ENCODE measurements at regions not wholly inside any gene's neighbourhood (a gene's known extent, or its start where the extent isn't known, plus 50 kb on each side); places are given as distances from the start of the nearest gene placed in this dataset.
"Not testable (repeated sequence)": the region's sequence is repeated elsewhere in the genome, so short reads cannot be mapped to it uniquely, and the experiment has no call there.

DNA sequence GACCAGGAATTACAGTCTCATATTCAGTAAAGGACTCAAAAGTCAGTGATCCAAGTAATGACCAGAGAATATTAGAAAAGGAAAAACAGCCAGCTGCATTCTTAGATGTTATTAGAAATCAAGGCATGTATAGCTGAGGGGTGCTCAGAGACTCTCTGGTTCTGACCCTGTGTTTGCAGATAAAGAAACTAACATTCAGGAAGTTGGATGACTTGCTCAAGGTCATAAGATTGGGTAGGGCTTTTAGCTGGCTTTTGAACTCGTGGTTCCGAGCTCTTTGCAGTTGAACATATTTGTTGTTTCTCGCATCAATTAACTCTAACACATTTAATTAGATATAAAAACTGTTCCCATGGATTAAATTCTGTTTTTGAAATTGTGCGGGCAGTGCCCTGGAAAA lies 62.5 kb upstream of the ENPP6 start:
- DNase-seq, result no peak

DNA sequence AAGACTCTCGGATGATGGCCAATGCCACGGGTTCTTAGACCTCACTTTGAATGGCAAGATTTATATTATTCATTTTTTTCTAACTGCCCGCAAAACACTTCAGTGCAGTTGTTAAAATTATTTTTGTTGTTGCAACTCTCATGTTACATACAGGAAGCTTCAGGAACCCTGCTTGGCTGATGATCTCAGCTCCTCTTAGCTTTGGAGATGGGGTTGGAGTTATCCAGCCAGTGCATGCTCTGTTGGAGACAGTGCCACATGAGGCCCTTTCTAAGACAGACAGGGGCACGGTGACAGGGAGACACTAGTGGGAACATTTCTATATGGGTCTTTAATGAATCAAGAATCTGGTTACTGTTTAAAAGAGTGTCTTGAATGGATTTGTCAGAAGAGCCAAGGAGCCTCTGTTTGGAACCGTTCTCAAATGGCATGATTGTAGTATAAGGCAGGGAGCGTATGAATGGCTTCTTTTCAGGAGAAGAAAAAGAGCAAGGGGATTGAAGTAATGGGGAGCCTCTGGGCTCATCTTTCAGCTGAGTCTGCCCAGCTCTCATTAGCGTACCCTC lies 61.9 kb upstream of the ENPP6 start:
- no peak for DNase-seq

DNA sequence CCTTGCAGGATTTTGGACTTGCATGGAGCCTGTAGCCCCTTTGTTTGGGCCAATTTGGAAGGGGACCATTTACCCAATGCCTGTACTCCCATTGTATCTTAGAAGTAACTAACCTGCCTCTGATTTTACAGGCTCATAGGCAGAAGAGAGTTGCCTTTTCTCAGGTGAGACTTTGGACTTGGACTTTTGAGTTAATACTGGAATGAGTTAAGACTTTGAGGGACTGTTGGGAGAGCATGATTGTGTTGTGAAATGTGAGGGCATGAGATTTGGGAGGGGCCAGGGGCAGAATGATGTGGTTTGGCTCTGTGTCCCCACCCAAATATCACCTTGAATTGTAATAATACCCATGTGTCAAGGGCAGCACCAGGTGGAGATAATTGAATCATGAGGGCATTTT lies 60.1 kb upstream of the ENPP6 start:
- not testable (repeated sequence) for DNase-seq

DNA sequence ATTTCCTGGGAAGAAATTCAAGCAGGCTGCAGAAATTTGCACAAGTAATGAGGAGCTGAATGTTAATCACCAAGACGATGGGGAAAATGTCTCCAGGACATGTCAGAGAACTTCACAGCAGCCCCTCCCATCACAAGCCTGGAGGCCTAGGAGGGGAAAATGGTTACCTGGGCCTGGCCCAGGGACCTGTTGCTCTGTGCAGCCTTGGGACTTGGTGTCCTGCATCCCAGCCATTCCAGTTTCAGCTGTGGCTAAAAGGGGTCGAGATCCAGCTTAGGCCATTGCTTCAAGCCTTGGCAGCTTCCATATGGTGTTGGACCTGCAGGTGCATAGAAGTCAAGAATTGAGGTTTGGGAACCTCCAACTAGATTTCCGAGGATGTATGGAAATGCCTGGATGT lies 59.3 kb upstream of the ENPP6 start:
- DNase-seq, result peak; percentile 1

DNA sequence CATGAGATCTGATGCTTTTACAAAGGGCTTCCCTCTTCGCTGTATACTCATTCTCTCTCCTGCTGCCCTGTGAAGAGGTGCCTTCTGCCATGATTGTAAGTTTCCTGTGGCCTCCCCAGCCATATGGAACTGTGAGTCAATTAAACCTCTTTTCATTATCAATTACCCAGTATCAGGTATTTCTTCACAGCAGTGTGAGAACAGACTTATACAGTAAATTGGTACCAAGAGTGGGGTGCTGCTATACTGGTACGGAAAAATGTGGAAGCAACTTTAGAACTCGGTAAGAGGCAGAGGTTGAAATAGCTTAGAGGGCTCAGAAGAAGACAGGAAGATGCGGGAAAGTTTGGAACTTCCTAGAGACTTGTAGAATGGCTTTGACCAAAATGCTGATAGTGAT lies 58.7 kb upstream of the ENPP6 start:
- not testable (repeated sequence) for DNase-seq

DNA sequence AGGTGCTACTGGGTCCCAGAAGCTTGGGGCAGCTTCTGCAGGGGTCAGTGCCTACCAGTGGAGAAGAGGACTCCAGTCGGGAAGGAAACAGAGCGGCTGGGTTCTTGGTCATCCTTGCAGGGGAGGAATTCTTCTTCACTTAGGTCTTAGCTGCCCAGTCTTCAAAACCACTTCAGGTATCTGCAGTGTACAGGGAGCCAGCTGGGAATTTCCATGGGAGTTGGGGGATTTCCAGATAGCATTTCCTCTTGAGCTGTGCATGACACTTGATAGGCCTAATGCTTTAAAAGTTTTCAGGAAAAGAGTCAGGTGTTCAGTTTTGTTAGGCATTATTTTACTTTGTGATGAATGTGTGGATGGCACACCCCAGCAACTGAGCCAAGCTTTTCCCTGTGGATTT lies 58.1 kb upstream of the ENPP6 start:
- DNase-seq, result no peak

DNA sequence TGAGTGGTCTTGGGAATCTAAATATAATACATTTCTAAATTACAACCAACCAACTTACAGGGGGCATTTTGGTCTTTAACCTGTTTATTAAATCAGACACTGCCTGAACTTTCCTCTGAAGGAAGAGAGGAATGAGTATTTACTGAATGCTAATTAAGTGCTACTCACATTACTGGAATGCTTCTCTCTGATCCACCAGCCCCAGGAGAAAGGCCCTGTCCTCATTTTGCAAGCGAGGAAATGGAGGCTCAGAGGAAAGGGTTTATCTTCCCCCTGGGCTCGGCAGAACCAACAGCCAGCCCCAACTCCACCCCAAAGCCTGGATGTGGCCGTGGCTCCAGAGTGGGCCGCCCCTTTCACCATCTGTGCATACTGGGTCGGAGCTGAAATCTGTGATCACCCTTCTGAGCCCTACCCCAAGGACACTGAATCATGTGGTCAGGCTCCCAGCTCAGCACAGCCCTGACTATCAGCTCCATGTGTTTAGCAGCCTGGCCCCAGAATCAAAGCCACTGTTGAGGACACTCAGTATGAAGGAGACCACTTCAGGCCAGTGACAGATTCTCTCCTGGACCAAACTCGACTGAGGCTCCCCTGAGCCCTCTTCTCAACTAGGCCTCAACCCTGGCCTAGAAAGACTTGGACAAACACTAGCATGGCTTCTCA lies 56.7 kb upstream of the ENPP6 start:
- no peak for DNase-seq

DNA sequence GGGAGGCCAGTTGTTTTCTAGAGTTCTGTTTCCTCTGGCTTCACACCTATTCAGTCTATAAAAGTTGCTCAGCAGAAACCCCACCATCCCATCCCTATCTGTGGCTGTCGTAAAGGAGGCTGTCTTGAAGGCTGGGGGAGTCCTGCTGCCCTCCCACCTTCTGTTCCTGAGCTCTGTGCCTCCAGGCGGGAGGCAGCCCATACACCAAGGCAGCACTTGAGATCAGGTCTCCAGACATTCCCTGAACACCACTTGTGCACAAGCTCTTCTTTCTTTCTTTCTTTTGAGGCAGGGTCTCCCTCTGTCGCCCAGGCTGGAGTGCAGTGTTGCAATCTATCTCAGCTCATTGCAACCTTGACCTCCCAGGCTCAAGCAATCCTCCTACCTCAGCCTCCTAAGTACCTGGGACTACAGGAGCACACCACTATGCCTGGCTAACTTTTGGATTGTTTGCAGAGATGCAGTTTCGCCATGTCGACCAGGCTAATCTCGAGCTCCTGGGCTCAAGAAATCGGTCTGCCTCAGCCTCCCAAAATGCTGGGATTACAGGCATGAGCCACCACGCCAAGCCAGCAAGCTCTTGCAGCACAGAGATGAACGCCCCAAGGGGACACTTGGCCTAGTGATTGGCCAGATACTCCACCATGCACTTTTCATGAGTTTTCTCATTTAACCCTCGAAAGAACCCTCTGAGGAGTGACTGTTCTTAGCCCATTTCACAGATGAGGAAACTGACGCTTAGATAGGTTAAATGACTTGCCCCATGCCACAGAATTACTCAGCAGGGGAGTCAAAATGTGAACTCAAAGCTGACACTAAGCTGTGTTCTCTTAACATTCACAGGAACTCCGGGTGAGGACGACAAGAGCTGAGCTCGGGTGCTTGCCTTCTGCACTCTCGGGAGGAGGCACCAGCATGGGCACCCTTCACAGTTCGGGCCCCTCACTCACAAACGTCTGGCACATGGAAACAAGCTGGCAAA lies 55.8 kb upstream of the ENPP6 start:
- DNase-seq, result peak; percentile 29

DNA sequence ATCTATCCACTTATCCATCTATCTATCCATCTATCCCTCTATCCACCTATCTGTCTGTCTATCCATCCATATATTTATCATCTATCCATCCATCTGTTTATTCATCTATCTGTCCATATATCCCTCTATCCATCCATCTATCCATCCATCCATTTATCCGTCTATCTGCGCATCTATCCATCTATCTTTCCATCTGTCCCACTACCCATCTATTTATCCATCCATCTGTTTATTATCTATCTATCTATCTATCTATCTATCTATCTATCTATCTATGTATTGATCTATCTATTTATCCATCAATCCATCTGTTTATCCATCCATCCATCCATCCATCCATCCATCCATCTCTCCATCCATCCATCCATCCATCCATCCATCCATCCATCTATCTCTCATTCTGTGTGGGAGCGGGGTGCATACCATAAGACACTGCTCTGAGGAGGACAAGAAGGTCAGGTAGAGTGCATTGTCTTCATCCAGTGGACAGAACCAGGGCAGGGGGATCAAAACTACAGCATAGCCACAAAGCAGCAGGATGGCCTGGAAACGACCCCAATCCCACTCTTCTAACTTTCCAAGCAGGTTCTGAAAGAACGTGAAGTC lies 53.2 kb upstream of the ENPP6 start:
- DNase-seq, result no peak

DNA sequence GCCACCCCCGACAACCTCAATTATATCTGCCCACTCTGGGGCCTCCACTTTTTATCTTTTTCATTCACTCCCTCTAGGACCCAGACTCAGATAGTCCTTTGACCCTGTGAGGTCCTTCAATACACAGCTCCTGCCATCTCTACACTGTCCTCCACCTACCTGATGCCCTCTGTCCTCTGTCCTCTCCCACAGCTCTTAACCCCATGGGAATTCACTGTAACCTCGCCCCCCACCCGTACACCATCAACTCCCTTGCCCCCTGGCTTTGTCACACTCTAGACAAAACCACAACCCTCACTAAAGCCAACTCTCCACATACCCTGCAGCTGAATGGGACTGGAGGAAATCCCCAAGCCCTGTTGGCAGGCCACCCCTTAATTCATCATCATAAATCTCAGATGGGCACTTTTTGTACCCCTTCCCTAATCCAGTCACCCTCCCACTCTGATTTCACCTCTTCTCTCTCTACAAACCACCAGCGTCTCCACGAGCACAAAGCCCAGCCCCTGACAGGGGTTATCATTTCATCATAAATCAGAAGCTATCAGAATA lies 52.3 kb upstream of the ENPP6 start:
- DNase-seq, result peak; percentile 2

DNA sequence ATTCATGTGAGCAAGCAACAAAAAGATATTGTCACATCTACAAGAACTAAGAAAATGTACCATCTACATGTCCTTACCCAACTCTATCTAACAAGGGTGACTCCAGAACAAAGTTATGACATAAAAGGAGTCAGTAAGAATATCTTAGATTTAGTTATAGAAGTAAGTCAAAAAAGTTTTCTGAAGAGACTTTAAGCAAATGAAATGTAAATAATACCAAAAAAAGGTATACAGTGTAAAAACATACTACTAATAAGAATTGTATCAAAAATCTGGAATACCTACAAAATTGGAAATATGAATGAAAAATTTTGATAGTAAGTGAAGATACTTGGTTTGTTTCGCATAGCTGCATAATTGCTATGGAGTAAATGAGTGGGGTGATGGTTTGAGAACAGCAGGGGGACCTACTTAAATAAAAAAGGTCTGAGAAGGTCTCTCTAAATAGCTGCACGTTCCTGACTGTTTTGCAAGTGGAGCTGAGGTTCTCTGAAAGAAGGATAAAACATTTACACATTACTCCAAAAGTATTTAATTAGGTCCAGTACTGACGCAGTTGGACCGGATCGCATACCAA lies 51.0 kb upstream of the ENPP6 start:
- DNase-seq, result no peak

DNA sequence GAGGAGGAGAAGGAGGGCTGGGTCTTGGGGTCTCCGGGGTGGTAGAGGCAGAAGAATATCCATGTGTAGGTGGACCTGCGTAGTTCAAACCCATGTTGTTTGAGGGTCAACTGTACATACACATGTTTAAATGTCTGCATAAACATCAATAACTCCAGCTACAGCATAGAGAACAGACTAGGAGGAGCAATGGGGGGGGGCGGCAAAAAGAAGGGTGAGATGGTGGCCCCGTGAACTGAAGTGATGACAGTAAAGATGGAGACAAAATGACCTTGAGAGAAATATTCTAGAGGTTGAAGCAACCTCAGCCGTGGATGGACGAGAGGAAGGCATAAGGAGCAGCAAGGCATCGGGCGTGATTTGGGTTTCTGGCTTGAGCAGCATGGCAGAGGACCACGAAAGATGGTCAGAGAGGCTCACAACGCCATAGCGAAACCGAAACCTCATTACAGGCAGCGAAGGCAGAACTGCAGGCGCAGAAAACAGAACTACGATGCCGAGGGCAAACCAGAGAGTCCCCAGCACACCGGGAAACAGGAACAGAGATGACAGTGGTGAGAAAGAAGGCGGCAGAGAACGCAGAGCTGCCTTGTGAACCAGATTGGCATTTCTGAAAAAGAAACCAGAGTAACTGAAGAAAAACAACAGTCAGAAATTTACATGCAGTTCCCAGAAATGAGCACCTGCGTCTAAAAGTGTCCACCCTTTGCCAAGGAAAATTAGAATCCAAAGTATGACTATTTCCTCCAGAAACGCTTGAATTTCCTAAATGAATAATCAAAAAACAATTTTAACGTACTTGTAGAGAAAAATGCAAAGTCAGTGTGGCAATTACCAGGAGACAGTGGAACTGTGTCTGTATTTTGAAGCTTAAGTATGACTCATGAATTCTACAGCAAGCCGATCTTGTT lies 50.3 kb upstream of the ENPP6 start:
- DNase-seq, result peak; percentile 82
